Astrocyte (in vitro differentiated cells and primary cell): ENCODE measurements at regions not wholly inside any gene's neighbourhood (a gene's known extent, or its start where the extent isn't known, plus 50 kb on each side); places are given as distances from the start of the nearest gene placed in this dataset.

Source experiments
- DNase-seq: peaks from one replicate; pipeline ENCODE4 v3.0.0-alpha.2; 2010; ENCODE audit warnings: low read depth
- FAIRE-seq: peaks from 2 replicates; lab custom pipeline; 2011; peaks lifted over from hg19 to GRCh38; lab: Jason Lieb, UNC
- H2AFZ ChIP-seq: 2 replicates; pipeline ENCODE4 v1.6.0; 2012; ENCODE audit warnings: low read depth, low read length, inconsistent platforms
- H3K27ac ChIP-seq: 2 replicates; pipeline ENCODE4 v1.5.1; 2011; ENCODE audit warnings: low read depth, low read length, inconsistent platforms
- H3K27me3 ChIP-seq: 2 replicates; pipeline ENCODE4 v1.6.0; 2011; ENCODE audit warnings: low read length, inconsistent platforms; ENCODE audit not compliant: insufficient read depth
- H3K36me3 ChIP-seq: 2 replicates; pipeline ENCODE4 v1.5.1; 2011; ENCODE audit warnings: low read length, inconsistent platforms; ENCODE audit not compliant: insufficient read depth
- H3K4me1 ChIP-seq: 2 replicates; pipeline ENCODE4 v1.5.1; 2011; ENCODE audit warnings: low read length, inconsistent platforms; ENCODE audit not compliant: insufficient read depth
- H3K4me2 ChIP-seq: 2 replicates; pipeline ENCODE4 v1.6.0; 2012; ENCODE audit warnings: low read length, inconsistent platforms
- H3K4me3 ChIP-seq: 2 replicates; pipeline ENCODE4 v1.5.1; 2011; ENCODE audit warnings: low read depth, mild to moderate bottlenecking, low read length, inconsistent platforms; ENCODE audit not compliant: insufficient read depth
- H3K79me2 ChIP-seq: 2 replicates; pipeline ENCODE4 v1.6.0; 2012; ENCODE audit warnings: mild to moderate bottlenecking, low read length, inconsistent platforms; ENCODE audit not compliant: insufficient read depth
- H3K9ac ChIP-seq: 2 replicates; pipeline ENCODE4 v1.6.0; 2012; ENCODE audit warnings: mild to moderate bottlenecking, low read length, inconsistent platforms
- H3K9me3 ChIP-seq: 2 replicates; pipeline ENCODE4 v1.5.1; 2012; ENCODE audit warnings: low read depth, mild to moderate bottlenecking, low read length, inconsistent platforms; ENCODE audit not compliant: insufficient read depth
- H4K20me1 ChIP-seq: 2 replicates; pipeline ENCODE4 v1.6.0; 2012; ENCODE audit warnings: low read length, inconsistent platforms; ENCODE audit not compliant: insufficient read depth
- H3K27ac Mint-ChIP-seq: one replicate; pipeline ENCODE4 v1.8.0; 2021; ENCODE audit warnings: mild to moderate bottlenecking, mixed read lengths; ENCODE audit not compliant: unreplicated experiment
- H3K27me3 Mint-ChIP-seq: one replicate; pipeline ENCODE4 v1.8.0; 2021; ENCODE audit warnings: low read depth, mixed read lengths; ENCODE audit not compliant: unreplicated experiment
- H3K36me3 Mint-ChIP-seq: one replicate; pipeline ENCODE4 v1.8.0; 2021; ENCODE audit warnings: low read depth, mixed read lengths; ENCODE audit not compliant: unreplicated experiment
- H3K4me1 Mint-ChIP-seq: one replicate; pipeline ENCODE4 v1.8.0; 2021; ENCODE audit warnings: low read depth, mixed read lengths; ENCODE audit not compliant: unreplicated experiment
- H3K4me3 Mint-ChIP-seq: one replicate; pipeline ENCODE4 v1.8.0; 2021; ENCODE audit warnings: mild to moderate bottlenecking, moderate library complexity, mixed read lengths; ENCODE audit not compliant: unreplicated experiment
- H3K9me3 Mint-ChIP-seq: one replicate; pipeline ENCODE4 v1.8.0; 2021; ENCODE audit warnings: mild to moderate bottlenecking, mixed read lengths; ENCODE audit not compliant: unreplicated experiment
- CTCF ChIP-seq: IDR thresholded peaks from 2 replicates; pipeline ENCODE4 v1.5.1; 2011; ENCODE audit warnings: low read depth, mild to moderate bottlenecking, inconsistent platforms, low read length, moderate library complexity; ENCODE audit not compliant: insufficient read depth
- EZH2 ChIP-seq: IDR thresholded peaks from 2 replicates; pipeline ENCODE4 v1.6.1; 2012; ENCODE audit warnings: mild to moderate bottlenecking, low read length, inconsistent platforms; ENCODE audit not compliant: insufficient read depth

GRCh38 chr12:58727521-58727920, 192.8 kb downstream of the LRIG3 start:
- no peak overlapping the region for H3K4me3 ChIP-seq
- no peaks in the 10 kb centered on the region for H3K79me2 ChIP-seq
- no peaks in the 10 kb centered on the region for H3K9me3 ChIP-seq
- H3K4me2 ChIP-seq: no peak overlapping the region
- Mint-ChIP-seq H3K4me3 (no peak overlapping the region), H3K27ac (peak overlapping the region; percentile 44), H3K9me3 (no peaks in the 10 kb centered on the region), H3K36me3 (no peaks in the 10 kb centered on the region), H3K27me3 (no peaks in the 10 kb centered on the region), H3K4me1 (peaks cover 10% of the 10 kb centered on the region)
- DNase-seq: no peak
- H3K9ac ChIP-seq: no peak overlapping the region
- no peak overlapping the region for H2AFZ ChIP-seq
- no peaks in the 10 kb centered on the region for H4K20me1 ChIP-seq
- no peaks in the 10 kb centered on the region for H3K4me1 ChIP-seq
- H3K36me3 ChIP-seq: no peaks in the 10 kb centered on the region
- no peaks in the 10 kb centered on the region for H3K27me3 ChIP-seq
- TF ChIP-seq EZH2 (no peak), CTCF (no peak)
- H3K27ac ChIP-seq: no peak overlapping the region
- peak; percentile 37 for FAIRE-seq

- Mint-ChIP-seq H3K36me3 (no peaks in the 10 kb centered on the region), H3K27ac (no peak overlapping the region), H3K9me3 (no peaks in the 10 kb centered on the region), H3K27me3 (no peaks in the 10 kb centered on the region), H3K4me3 (no peak overlapping the region), H3K4me1 (peaks cover 10% of the 10 kb centered on the region)
- no peak overlapping the region for H2AFZ ChIP-seq
- H3K4me2 ChIP-seq: no peak overlapping the region
- no peak for TF ChIP-seq CTCF
- no peak for TF ChIP-seq EZH2
- H3K27me3 ChIP-seq: no peaks in the 10 kb centered on the region
- H3K9me3 ChIP-seq: no peaks in the 10 kb centered on the region
- FAIRE-seq: no peak
- H4K20me1 ChIP-seq: no peaks in the 10 kb centered on the region
- H3K79me2 ChIP-seq: no peaks in the 10 kb centered on the region
- no peak overlapping the region for H3K4me3 ChIP-seq
- H3K36me3 ChIP-seq: no peaks in the 10 kb centered on the region
- H3K27ac ChIP-seq: no peak overlapping the region
- DNase-seq: peak; percentile 37
- no peaks in the 10 kb centered on the region for H3K4me1 ChIP-seq
- no peak overlapping the region for H3K9ac ChIP-seq
Observed at GRCh38 chr12:58728397-58728796, 191.9 kb downstream of the LRIG3 start.

GRCh38 chr12:58731096-58731495, 189.2 kb downstream of the LRIG3 start:
- H3K9me3 ChIP-seq: no peaks in the 10 kb centered on the region
- no peak overlapping the region for H3K4me2 ChIP-seq
- no peaks in the 10 kb centered on the region for H4K20me1 ChIP-seq
- TF ChIP-seq EZH2 (no peak), CTCF (no peak)
- no peak overlapping the region for H3K9ac ChIP-seq
- FAIRE-seq (no peak), DNase-seq (no peak)
- H3K79me2 ChIP-seq: no peaks in the 10 kb centered on the region
- H3K9me3 Mint-ChIP-seq: no peaks in the 10 kb centered on the region
- H3K36me3 Mint-ChIP-seq: no peaks in the 10 kb centered on the region
- H3K4me3 Mint-ChIP-seq: no peak overlapping the region
- no peaks in the 10 kb centered on the region for H3K27me3 Mint-ChIP-seq
- H3K4me3 ChIP-seq: no peak overlapping the region
- H3K27me3 ChIP-seq: no peaks in the 10 kb centered on the region
- H2AFZ ChIP-seq: no peak overlapping the region
- H3K27ac ChIP-seq: no peak overlapping the region
- H3K36me3 ChIP-seq: no peaks in the 10 kb centered on the region
- no peak overlapping the region for H3K27ac Mint-ChIP-seq
- H3K4me1 Mint-ChIP-seq: peaks cover 10% of the 10 kb centered on the region
- H3K4me1 ChIP-seq: no peaks in the 10 kb centered on the region
